Osteocyte (in vitro differentiated cells): ENCODE measurements at regions not wholly inside any gene's neighbourhood (a gene's known extent, or its start where the extent isn't known, plus 50 kb on each side); places are given as distances from the start of the nearest gene placed in this dataset.

Source experiments
- DNase-seq: peaks from one replicate; pipeline ENCODE4 v3.0.0; 2021; ENCODE audit warnings: mixed read lengths; ENCODE audit not compliant: unreplicated experiment; ENCODE audit errors: extremely low spot score
- H3K27ac Mint-ChIP-seq: one replicate; pipeline ENCODE4 v1.8.0; 2021; ENCODE audit warnings: mild to moderate bottlenecking, mixed read lengths; ENCODE audit not compliant: unreplicated experiment
- H3K27me3 Mint-ChIP-seq: one replicate; pipeline ENCODE4 v1.8.0; 2021; ENCODE audit warnings: mixed read lengths; ENCODE audit not compliant: unreplicated experiment
- H3K36me3 Mint-ChIP-seq: one replicate; pipeline ENCODE4 v1.8.0; 2021; ENCODE audit warnings: mixed read lengths; ENCODE audit not compliant: unreplicated experiment
- H3K4me1 Mint-ChIP-seq: one replicate; pipeline ENCODE4 v1.8.0; 2021; ENCODE audit warnings: mixed read lengths; ENCODE audit not compliant: unreplicated experiment
- H3K4me3 Mint-ChIP-seq: one replicate; pipeline ENCODE4 v1.8.0; 2021; ENCODE audit warnings: mild to moderate bottlenecking, moderate library complexity, mixed read lengths; ENCODE audit not compliant: unreplicated experiment
- H3K9me3 Mint-ChIP-seq: one replicate; pipeline ENCODE4 v1.8.0; 2021; ENCODE audit warnings: mixed read lengths; ENCODE audit not compliant: unreplicated experiment
- TF ChIP-seq, protein P1 (sequence below): fragments of 200-600 bp; sonication (generic); IDR thresholded peaks from 2 replicates; pipeline ENCODE4 v1.5.0; 2021; ENCODE audit warnings: antibody characterized with exemption, mild to moderate bottlenecking, moderate library complexity

DNA sequence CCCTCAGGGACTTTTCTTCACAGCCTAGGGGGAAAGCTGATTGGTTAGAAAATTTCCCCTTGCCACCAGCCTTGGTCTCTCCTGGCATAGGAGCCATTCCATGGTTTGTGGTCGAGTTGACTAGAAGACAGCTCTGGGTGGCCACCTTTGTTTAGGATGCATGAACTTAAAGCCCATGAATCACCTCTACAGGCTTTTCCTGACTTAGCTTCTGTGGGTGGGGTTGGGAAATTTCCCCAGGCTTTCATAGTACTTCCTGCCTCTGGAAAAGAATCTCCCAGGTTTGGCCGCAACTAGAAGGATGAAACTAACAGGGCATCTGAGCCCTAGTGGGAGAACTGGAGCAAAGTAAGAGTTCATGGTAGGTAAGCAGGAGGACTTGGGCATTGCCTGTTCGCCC is 72.6 kb downstream of the SNRPE start:
- Mint-ChIP-seq H3K9me3 (no peaks in the 10 kb centered on the region), H3K27me3 (peaks cover 31% of the 10 kb centered on the region), H3K4me1 (no peaks in the 10 kb centered on the region), H3K4me3 (no peak overlapping the region), H3K36me3 (no peaks in the 10 kb centered on the region), H3K27ac (no peak overlapping the region)
- DNase-seq: no peak
- TF ChIP-seq, protein P1, sequence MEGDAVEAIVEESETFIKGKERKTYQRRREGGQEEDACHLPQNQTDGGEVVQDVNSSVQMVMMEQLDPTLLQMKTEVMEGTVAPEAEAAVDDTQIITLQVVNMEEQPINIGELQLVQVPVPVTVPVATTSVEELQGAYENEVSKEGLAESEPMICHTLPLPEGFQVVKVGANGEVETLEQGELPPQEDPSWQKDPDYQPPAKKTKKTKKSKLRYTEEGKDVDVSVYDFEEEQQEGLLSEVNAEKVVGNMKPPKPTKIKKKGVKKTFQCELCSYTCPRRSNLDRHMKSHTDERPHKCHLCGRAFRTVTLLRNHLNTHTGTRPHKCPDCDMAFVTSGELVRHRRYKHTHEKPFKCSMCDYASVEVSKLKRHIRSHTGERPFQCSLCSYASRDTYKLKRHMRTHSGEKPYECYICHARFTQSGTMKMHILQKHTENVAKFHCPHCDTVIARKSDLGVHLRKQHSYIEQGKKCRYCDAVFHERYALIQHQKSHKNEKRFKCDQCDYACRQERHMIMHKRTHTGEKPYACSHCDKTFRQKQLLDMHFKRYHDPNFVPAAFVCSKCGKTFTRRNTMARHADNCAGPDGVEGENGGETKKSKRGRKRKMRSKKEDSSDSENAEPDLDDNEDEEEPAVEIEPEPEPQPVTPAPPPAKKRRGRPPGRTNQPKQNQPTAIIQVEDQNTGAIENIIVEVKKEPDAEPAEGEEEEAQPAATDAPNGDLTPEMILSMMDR: no peak

DNA sequence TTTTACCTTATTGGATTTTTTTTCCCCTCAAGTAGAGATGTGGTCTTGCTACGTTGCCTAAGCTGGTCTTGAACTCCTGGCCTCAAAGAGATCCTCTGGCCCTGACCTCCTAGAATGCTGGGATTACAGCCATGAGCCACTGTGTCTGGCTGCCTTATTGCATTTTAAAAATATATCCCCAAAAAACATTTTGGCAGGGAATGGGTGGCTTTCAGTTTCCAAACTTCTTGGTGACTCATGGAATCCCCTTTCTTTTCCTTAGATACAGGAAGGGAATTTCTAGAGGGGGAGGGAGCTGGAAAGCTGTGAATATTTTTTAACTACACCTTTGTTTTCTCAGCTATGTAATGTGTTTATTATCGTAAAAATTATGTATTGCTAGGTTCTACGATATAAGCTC is 73.3 kb downstream of the SNRPE start:
- TF ChIP-seq, protein P1: no peak
- no peaks in the 10 kb centered on the region for H3K9me3 Mint-ChIP-seq
- no peak overlapping the region for H3K27ac Mint-ChIP-seq
- peaks cover 31% of the 10 kb centered on the region for H3K27me3 Mint-ChIP-seq
- no peak for DNase-seq
- H3K36me3 Mint-ChIP-seq: no peaks in the 10 kb centered on the region
- H3K4me1 Mint-ChIP-seq: no peaks in the 10 kb centered on the region
- no peak overlapping the region for H3K4me3 Mint-ChIP-seq

DNA sequence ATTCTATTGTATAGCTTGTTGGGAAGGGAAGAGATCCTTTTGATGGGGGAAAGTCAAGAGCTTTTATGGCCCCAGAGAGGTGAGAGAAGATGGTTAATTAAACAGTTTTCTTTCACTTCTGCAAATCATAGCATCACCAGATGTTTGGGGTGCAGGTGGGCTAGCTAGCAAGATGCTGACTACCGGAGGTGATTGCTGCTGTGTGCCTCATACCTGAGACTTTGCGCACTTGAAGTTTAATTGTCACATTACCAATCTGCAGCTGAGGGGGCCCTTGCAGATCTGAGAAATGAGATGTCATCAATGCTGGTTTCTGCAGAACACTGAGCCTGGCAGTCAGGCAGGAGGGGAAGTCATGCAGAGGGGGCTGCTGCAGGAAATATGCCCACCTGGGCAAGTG is 73.9 kb downstream of the SNRPE start:
- Mint-ChIP-seq H3K27ac (no peak overlapping the region), H3K36me3 (no peaks in the 10 kb centered on the region), H3K4me3 (no peak overlapping the region), H3K9me3 (no peaks in the 10 kb centered on the region), H3K4me1 (no peaks in the 10 kb centered on the region), H3K27me3 (peaks cover 34% of the 10 kb centered on the region)
- DNase-seq: no peak
- TF ChIP-seq, protein P1: no peak

DNA sequence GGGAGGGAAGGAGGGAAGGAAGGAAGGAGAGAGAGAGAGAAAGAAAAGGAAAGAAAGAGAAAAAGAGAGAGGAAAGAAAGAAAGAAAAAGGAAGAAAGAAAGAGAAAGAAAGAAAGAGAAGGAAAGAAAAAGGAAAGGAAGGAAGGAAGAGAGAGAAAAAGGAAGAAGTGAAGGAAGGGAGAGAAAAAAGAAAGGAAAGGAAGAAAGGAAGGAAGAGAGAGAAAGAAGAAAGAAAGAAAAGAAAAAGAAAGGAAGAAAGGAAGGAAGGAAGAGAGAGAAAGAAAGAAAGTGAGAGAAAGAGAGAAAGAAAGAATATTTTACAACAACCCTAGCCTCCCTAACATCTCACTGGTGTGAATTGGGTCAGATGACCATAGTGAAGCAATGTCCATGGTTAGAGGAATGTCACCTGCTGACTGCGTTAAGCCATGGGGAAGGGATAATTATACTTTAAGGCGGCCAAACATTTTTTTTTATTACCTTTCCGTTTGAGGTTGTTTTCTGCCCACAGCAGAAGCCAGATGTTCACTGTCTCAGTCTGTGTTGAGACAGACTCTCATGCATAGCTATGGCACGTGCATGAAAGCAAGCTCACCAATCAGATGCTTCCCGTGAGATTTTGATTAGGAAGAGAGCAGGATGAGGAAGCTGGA is 76.4 kb downstream of the SNRPE start:
- Mint-ChIP-seq H3K27me3 (peaks cover 53% of the 10 kb centered on the region), H3K4me3 (no peak overlapping the region), H3K36me3 (no peaks in the 10 kb centered on the region), H3K4me1 (no peaks in the 10 kb centered on the region), H3K9me3 (no peaks in the 10 kb centered on the region), H3K27ac (no peak overlapping the region)
- TF ChIP-seq, protein P1: no peak
- DNase-seq: no peak

DNA sequence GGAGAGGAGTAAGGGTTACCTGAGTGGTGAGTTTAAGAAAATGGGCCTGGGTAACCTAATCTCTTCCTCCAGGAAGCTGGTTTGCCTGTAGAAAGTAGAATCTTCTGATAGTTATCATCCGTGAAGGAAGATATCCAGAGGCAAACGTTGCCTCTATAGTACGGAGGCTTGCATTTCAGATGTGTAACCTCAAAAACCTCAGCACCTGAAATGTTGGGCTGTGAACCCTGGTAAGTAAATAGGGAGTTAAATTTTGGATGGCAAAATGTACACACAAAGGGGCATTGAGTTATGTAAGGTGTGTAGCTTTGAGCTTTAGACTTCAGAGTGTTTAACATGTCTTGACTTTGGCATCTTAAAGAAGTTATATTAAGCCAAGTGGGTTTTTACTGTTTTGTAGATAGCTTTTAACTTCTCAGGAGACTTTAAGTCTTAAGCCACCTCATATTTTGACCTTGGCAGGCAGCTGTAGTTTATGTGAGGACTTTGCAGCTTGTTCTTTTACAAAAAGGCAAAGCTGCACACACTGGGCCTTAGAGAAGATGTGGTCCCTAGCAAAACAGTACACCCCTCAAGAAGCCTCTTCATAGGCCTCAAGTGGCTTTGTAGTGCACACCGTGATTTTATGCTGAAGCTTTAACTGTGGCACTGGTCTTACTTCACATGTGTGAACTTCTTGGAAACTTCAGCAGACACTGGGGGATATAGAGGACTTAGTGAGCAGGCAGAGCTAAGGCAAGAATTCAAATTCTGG is 83.4 kb downstream of the SNRPE start:
- Mint-ChIP-seq H3K36me3 (no peaks in the 10 kb centered on the region), H3K27me3 (peaks cover 54% of the 10 kb centered on the region), H3K4me3 (no peak overlapping the region), H3K4me1 (no peaks in the 10 kb centered on the region), H3K9me3 (no peaks in the 10 kb centered on the region), H3K27ac (no peak overlapping the region)
- DNase-seq: no peak
- TF ChIP-seq, protein P1: no peak
